ENCODE measurements at regions not wholly inside any gene's neighbourhood (a gene's known extent, or its start where the extent isn't known, plus 50 kb on each side); places are given as distances from the start of the nearest gene placed in this dataset.

DNA sequence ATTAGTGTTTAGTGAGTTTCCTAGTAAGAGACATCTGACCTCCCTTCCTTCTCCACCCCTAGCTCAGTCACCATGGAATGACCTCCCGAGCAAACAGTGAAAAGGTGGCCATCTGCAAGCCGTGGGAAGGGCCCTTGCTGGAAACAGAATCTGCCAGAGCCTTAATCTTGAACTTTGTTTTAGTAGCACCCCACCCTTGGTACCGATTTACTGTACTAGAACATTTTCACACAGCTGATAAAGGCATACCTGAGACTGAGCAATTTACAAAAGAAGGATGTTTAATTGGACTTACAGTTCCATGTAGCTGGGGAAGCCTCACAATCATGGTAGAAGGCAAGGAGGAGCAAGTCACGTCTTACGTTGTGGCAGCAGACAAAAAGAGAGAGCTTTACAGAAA is 655.8 kb downstream of the TSN start:
- DNase-seq (no peak), ATAC-seq (ENCODE audit: low read depth) (no peak)
- Mint-ChIP-seq H3K27ac (no peak overlapping the region), H3K9me3 (ENCODE audit: insufficient read depth) (peaks cover 6% of the 10 kb centered on the region), H3K27me3 (no peaks in the 10 kb centered on the region), H3K4me3 (no peak overlapping the region), H3K4me1 (no peaks in the 10 kb centered on the region)
- no peak for TF ChIP-seq EZH2 (IDR thresholded peaks at IDR 0.05; ENCODE audit: borderline replicate concordance, insufficient read depth, low read depth, low read length, poor library complexity, severe bottlenecking)
- TF ChIP-seq, protein P1, sequence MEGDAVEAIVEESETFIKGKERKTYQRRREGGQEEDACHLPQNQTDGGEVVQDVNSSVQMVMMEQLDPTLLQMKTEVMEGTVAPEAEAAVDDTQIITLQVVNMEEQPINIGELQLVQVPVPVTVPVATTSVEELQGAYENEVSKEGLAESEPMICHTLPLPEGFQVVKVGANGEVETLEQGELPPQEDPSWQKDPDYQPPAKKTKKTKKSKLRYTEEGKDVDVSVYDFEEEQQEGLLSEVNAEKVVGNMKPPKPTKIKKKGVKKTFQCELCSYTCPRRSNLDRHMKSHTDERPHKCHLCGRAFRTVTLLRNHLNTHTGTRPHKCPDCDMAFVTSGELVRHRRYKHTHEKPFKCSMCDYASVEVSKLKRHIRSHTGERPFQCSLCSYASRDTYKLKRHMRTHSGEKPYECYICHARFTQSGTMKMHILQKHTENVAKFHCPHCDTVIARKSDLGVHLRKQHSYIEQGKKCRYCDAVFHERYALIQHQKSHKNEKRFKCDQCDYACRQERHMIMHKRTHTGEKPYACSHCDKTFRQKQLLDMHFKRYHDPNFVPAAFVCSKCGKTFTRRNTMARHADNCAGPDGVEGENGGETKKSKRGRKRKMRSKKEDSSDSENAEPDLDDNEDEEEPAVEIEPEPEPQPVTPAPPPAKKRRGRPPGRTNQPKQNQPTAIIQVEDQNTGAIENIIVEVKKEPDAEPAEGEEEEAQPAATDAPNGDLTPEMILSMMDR (IDR thresholded peaks at IDR 0.05), result no peak
- POLR2A ChIA-PET, result no interaction called here
- H3K9ac ChIP-seq (ENCODE audit: low read length), result no peak overlapping the region
- no peaks in the 10 kb centered on the region for H3K4me1 ChIP-seq (ENCODE audit: control insufficient read depth in 2 of 2, insufficient read depth in 2 of 2, low read length in 2 of 2)
- intact Hi-C loops (cut with micrococcal nuclease), result no loop called here
- no peaks in the 10 kb centered on the region for H3K27me3 ChIP-seq (replicated peaks in 1 of 4; ENCODE audit: control extremely low read depth in 1 of 4, control insufficient read depth in 3 of 4, insufficient read depth in 4 of 4, low read length in 3 of 4)
- no peak overlapping the region for H3K4me2 ChIP-seq (replicated peaks; ENCODE audit: low read depth, low read length, poor library complexity, severe bottlenecking)
- H3K9me3 ChIP-seq (ENCODE audit: control extremely low read depth in 1 of 3, control insufficient read depth in 2 of 3, insufficient read depth in 1 of 3, low read length in 2 of 3), result peaks cover 0 to 1% (median 1%) of the 10 kb centered on the region in 3 donors
- CTCF ChIA-PET, result no interaction called here
- H2AFZ ChIP-seq (ENCODE audit: insufficient read depth, low read depth, low read length, poor library complexity, severe bottlenecking), result no peak overlapping the region
- no peaks in the 10 kb centered on the region for H4K20me1 ChIP-seq (ENCODE audit: control insufficient read depth, insufficient read depth, low read length, poor library complexity, severe bottlenecking)
- no peaks in the 10 kb centered on the region for H3K36me3 ChIP-seq (replicated peaks in 1 of 2; ENCODE audit: control extremely low read depth in 1 of 2, control insufficient read depth in 1 of 2, extremely low read depth in 1 of 2, insufficient read depth in 2 of 2, low read length in 1 of 2)
- no peak overlapping the region for H3K27ac ChIP-seq (ENCODE audit: low read length in 2 of 2)
- H3K79me2 ChIP-seq (ENCODE audit: control insufficient read depth, insufficient read depth, low read length), result no peaks in the 10 kb centered on the region
- H3K4me3 ChIP-seq (ENCODE audit: control extremely low read depth in 1 of 5, extremely low read depth in 1 of 5, insufficient read depth in 1 of 5, low read depth in 2 of 5, low read length in 4 of 5), result no peak overlapping the region
- 77% methylated on average over 4 of the region's 5 CpGs for WGBS (ENCODE audit: insufficient coverage)

DNA sequence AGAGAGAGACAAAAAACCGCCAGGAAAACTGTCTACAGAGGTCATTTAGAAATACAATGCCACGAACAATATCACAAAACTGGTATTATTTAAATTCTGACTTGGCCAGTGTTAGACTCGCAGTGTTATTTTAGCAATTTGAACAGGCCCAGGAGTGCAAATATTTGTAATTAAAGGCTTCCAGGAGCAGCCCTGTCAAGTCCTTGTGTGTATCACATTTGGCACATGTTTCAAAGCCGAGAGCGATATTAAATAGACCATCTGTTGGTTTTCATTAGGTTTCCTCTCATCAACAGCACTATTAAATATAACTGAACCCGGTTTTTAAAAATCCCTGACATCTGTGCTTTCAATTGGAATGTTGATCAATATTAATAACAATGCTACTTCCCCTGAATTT is 656.9 kb downstream of the TSN start:
- H3K4me2 ChIP-seq (replicated peaks; ENCODE audit: low read depth, low read length, poor library complexity, severe bottlenecking), result no peak overlapping the region
- intact Hi-C loops (cut with micrococcal nuclease), result no loop called here
- H3K79me2 ChIP-seq (ENCODE audit: control insufficient read depth, insufficient read depth, low read length), result no peaks in the 10 kb centered on the region
- TF ChIP-seq, protein P1 (IDR thresholded peaks at IDR 0.05), result no peak
- TF ChIP-seq EZH2 (IDR thresholded peaks at IDR 0.05; ENCODE audit: borderline replicate concordance, insufficient read depth, low read depth, low read length, poor library complexity, severe bottlenecking), result no peak
- H3K4me1 ChIP-seq (ENCODE audit: control insufficient read depth in 2 of 2, insufficient read depth in 2 of 2, low read length in 2 of 2), result no peaks in the 10 kb centered on the region
- no peak overlapping the region for H3K4me3 ChIP-seq (ENCODE audit: control extremely low read depth in 1 of 5, extremely low read depth in 1 of 5, insufficient read depth in 1 of 5, low read depth in 2 of 5, low read length in 4 of 5)
- no peaks in the 10 kb centered on the region for H3K27me3 ChIP-seq (replicated peaks in 1 of 4; ENCODE audit: control extremely low read depth in 1 of 4, control insufficient read depth in 3 of 4, insufficient read depth in 4 of 4, low read length in 3 of 4)
- Mint-ChIP-seq H3K27ac (no peak overlapping the region), H3K4me1 (no peaks in the 10 kb centered on the region), H3K9me3 (ENCODE audit: insufficient read depth) (peaks cover 6% of the 10 kb centered on the region), H3K4me3 (no peak overlapping the region), H3K27me3 (no peaks in the 10 kb centered on the region)
- ChIA-PET CTCF (no interaction called here), POLR2A (no interaction called here)
- H3K36me3 ChIP-seq (replicated peaks in 1 of 2; ENCODE audit: control extremely low read depth in 1 of 2, control insufficient read depth in 1 of 2, extremely low read depth in 1 of 2, insufficient read depth in 2 of 2, low read length in 1 of 2), result no peaks in the 10 kb centered on the region
- H3K9me3 ChIP-seq (ENCODE audit: control extremely low read depth in 1 of 3, control insufficient read depth in 2 of 3, insufficient read depth in 1 of 3, low read length in 2 of 3), result peaks cover 0 to 4% (median 1%) of the 10 kb centered on the region in 3 donors
- H3K27ac ChIP-seq (ENCODE audit: low read length in 2 of 2), result no peak overlapping the region
- no peak overlapping the region for H3K9ac ChIP-seq (ENCODE audit: low read length)
- WGBS (ENCODE audit: insufficient coverage), result 100% methylated on average over 2 of the region's 6 CpGs
- no peak overlapping the region for H2AFZ ChIP-seq (ENCODE audit: insufficient read depth, low read depth, low read length, poor library complexity, severe bottlenecking)
- H4K20me1 ChIP-seq (ENCODE audit: control insufficient read depth, insufficient read depth, low read length, poor library complexity, severe bottlenecking), result no peaks in the 10 kb centered on the region
- DNase-seq (no peak), ATAC-seq (ENCODE audit: low read depth) (no peak)
